ENCODE measurements at regions not wholly inside any gene's neighbourhood (a gene's known extent, or its start where the extent isn't known, plus 50 kb on each side); places are given as distances from the start of the nearest gene placed in this dataset.
"Not testable (repeated sequence)": the region's sequence is repeated elsewhere in the genome, so short reads cannot be mapped to it uniquely, and the experiment has no call there.

GRCh38 chrX:78844218-78844617, 96.7 kb downstream of the LPAR4 start:
- not testable (repeated sequence) for TF ChIP-seq POLR2A (IDR thresholded peaks at IDR 0.05; ENCODE audit: low read depth, low read length); POLR2AphosphoS5 (IDR thresholded peaks at IDR 0.05; ENCODE audit: low read depth, low read length); SPI1 (IDR thresholded peaks at IDR 0.05; ENCODE audit: low read depth, low read length); PAX5 (IDR thresholded peaks at IDR 0.05; ENCODE audit: insufficient read depth, low read length, severe bottlenecking); POU2F2 (IDR thresholded peaks at IDR 0.05; ENCODE audit: low read depth, low read length)
